GM19372 (cell line): ENCODE measurements at regions not wholly inside any gene's neighbourhood (a gene's known extent, or its start where the extent isn't known, plus 50 kb on each side); places are given as distances from the start of the nearest gene placed in this dataset.

Experiments used
- ATAC-seq: cut with Tn5 transposase; IDR thresholded peaks from one replicate; pipeline ENCODE4 v1.9.1; 2021; ENCODE audit warnings: mild to moderate bottlenecking, low read depth, moderate library complexity; ENCODE audit not compliant: unreplicated experiment

DNA sequence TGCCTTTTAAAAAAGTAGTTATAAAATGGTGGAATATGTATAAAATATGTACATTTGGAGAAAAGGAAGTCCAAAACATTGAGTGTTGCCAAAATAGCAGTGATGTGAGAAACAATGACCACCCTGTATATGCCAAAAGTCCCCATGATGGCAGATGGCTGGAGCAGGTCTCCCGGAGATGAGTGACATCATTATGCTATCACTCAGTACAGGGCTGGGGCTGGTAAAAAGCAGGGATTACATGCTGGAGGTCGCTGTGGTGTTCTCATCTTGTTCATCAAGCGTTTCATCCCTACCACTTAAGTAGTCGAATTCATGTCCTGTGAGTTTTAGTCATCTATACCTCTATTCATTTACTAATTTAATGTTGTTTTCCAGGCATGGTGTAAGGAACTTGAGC is 315.3 kb upstream of the SLC35B3 start:
- no peak for ATAC-seq

DNA sequence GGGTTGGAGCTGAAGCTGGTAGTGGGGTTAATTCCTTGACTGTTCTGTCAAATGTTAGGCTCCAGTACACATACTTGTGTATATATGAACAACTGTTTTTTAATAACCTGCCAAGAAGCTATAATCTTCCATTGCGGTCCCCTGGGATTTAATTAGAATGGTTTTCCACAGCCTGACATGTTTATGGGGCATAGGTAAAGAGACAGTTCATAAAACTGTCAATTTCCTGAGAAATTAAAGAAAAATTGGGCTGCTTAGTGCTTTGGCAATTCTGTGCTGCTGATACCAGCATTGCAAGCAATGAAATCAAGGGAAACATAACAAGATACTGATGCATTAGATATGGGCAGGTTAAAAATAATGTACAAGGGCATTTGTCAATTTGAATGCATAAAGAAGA is 314.1 kb upstream of the SLC35B3 start:
- ATAC-seq, result no peak

DNA sequence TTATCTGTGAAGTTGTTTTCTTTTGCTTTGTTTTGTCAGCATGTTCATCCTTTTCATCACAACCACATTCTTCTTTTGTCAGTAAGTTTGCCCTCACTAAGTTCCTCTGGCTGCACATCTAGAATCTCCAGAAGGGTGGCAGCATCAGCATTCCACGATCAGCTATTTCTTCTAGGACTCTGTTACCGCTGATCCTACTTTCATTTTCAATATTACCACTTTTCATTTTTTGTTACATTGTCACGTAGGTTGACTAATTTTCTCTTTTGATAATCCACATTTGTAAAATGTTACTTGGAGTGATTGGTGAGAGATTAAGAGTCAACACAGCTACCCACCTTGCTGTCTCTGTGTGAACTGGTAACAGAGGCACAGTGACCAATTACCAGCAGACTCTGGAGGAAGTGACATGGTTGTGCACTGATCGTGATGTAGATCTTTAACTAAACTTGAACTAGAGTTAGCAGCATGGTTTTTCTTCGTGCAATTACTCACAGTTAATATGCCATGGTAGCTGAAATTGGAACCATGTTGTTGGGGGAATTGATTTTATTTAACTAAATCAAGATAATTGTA is 307.9 kb upstream of the SLC35B3 start:
- peak; percentile 57 for ATAC-seq

DNA sequence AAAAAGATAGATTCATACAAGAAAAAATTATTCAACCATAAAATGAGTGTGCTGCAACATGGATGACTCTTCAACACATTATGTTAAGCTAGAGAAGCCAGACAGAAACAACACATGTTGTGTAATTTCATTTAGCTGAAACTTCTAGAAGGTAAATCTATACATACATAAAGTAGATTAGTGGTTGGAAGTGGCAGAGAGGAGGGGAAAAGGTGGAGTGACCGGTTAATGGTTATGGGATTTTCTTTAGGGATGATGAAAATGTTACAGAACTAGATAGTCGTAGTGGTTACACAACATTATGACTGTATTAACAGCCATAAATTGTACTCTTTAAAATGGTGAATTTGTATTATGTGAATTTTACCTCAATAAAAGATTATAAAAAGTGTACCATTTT is 304.1 kb upstream of the SLC35B3 start:
- no peak for ATAC-seq

DNA sequence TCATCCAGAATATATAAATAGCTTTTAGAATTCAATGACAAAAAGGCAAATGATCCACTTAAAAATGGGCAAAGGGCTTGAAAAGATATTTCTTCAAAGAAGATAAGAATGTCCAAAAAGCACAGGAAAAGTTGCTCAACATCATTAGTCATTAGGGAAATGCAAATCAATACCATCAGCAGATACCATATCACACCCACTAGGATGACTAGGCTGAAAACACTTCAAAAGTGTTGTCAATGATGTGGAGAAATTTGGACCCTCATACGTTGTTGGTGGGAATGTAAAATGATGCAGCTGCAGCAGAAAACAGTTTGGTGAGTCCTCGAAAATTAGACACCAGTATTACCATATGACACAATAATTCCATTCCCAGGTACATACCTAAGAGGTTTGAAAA is 303.6 kb upstream of the SLC35B3 start:
- no peak for ATAC-seq

DNA sequence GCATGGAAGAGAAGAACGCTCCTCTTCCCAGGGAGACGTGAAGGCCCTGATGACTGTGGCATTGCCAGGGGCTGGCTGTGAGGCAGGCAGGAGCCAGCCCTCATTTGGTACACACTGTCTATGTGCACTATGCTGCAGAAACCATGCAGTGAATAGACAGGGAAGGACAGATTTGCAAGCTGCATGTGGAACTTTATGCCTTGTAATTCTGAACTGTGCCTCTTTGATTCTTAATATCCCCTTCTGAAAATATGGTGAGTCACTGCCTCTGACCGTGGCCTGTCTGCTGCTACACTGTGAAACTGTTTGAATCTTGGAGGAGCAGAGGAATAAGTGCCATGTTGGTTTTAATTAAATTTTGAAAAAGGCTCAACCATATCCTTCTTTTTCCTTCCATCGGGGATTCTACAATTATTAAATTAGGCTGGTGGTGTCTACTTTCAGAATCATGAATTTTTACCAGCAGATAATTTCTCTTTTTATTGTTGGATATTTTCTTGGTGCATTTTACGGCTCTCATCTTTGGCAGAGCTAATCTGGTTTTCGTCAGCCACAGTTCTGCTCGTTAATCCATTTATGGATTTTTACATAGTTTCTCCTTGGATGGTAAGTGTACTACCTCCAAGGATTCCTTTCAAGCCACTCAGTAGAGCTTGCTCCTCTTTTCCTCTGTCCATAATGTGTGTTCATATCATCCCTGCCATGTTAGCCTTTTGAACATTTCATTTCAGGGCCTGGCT is 301.0 kb upstream of the SLC35B3 start:
- ATAC-seq, result no peak

DNA sequence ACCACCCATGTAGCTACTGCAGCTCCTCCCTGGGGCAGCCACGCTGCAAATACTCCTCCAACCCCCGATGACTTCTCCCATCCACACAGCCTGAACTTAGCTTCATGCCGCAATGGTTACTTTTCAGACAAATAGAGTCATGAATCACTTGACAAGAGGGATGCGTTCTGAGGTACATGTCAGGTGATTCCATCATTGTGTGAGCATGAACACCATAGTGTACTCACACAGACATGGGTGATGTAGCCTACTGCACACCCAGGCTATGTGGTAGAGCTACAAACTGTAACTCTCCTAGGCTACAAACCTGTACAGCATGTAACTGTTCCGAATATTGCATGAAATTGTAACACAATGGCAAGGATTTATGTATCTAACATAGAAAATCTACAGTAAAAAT is 298.5 kb upstream of the SLC35B3 start:
- ATAC-seq, result no peak

DNA sequence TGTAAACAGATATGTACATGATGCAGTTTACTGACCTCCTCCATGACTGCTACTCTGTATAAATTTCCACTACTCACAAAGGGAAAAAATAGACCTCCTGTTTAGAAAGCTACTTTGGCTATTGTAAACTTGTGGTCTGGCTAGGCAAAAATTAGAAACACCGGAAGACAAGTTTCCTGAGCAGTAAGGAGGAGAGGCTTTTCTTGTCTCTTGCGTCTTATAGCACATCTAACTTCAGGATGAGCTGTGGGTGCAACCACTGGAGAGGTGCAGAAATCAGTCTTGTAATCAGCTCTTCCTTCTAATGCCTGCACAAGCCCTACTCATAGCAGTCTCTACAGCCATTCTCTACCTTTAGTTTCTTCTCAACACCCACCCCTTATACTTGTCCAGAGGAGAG is 296.5 kb upstream of the SLC35B3 start:
- no peak for ATAC-seq

DNA sequence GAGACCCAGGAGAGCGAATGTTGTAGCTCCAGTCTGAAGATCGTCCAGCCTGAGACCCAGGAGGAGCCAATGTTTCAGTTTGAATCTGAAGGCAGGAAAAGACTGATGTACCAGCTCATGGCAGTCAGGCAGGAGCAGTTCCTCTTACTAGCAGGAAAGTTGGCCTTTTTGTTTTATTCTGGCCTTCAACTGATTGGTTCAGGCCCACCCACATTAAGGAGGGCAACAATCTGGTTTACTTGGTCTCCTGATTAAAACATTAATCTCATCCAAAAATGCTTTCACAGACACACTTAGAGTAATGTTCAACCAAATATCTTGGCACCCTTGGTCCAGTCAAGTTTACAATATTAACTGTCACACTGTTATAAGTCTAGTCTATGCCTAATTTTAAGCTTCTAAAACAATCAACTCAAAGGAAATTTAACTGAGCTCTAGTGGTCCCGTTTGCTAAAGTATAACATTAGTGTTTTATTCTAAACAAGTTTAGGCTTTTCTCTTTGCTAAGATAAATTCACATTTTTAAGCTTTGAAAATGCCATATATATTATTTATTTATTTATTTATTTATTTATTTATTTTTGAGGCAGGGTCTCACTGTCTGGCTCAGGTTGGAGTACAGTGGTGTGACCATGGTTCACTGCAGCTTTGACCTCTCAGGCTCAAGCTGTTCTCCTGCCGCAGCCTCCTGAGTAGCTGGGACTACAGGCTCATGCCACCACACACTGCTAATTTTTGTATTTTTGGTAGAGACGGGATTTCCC is 275.5 kb upstream of the SLC35B3 start:
- ATAC-seq, result no peak

DNA sequence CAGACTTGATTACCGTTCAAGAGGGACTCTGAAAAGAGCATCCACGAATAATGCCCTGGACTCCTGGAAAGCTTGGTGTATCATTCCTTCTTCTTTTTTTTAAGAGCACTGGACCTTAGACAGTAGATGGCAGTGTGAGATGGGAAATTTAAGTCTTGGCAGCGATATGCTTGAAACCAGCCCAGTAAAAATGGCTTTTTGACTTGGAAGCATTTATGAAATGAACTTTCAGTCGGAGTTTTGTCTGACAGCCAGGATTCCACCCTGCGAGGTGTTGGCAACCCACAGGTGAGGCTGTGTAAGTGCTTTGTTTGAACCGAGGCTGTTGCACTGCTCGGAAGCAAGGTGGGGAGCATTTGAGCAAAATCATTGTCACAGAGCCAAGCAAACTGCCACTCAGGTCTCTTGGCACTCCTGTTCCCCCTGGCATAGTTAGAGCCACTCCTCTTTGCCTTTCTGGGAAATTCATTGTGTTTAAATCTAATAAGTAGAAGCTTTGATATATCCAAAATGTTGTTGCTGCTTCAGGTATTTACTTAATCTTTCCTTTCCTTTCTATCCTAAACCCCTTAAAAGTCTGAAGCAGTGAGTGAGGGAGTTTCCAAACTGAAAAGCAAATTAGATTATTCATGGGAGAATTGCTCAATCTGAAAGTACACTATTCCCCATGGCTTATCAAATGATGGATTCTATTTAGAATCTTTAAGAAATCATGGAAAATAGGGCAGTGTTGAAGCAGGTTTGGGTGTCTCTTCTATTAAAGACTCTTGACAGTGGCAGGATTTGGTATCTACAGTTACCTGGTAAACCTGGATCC is 272.8 kb upstream of the SLC35B3 start:
- no peak for ATAC-seq

DNA sequence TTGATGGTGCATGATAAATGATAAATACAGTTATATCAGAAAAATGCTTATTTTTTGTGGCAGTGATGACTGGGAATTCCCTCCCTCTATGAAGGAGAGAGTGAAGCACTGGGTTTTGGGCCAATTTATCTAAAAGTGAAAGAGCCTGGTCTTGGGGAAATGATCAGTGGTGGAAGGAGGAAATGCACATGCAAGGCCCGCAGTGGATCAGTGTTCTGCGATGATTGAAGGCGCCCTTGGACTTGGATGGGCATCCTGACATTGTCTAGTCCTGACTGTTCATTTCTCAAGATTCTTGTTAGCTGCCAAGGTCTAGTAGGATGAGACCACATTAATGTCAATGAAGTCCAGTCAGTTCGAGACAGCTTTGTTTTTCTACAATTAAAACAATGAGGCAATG is 272.0 kb upstream of the SLC35B3 start:
- no peak for ATAC-seq

DNA sequence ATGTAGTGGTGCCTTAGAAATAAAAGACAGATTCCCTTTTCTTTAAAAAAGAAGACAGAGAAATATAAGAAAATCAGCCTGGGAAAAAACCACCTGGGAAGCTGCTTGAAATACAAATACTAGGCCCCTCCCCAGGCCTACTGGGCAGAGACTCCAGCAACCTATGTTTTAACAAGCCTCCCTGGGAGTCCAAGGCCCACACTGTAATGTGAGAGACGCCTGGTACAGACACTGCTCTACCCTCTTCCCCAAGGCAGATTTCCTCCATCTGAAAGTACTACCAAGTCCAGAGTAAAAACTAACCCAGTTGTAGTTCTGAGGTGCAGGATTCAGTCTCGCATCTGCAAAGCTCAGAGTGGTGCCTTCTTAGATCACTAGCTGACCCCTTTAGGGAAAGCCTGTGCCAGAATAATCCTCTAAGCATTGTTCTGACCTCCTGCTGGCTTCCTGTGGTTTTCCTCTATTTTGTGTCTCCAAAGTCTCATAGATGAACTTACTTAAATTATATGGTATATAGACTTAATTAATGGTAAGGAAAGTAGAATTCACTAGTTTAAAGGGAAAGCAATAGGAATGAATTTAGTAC is 270.2 kb upstream of the SLC35B3 start:
- no peak for ATAC-seq

DNA sequence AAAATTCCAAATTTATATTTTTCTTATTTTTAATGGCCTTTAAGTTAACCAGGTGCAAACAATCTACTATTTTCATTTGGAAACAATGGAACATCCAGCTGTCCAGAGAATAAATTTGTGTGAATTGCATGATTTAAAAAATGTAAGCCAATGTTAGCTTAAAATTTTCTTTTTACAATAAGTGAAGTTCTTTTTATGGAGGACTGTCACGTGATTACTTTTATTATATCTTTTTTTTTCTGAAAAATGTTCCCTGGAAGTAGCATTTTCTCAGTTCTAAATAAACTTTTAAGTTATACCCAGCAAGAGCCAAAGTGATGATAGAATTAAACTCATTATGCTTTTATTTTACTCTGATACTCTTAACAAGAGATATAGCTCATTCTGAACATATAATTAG is 267.7 kb upstream of the SLC35B3 start:
- no peak for ATAC-seq

DNA sequence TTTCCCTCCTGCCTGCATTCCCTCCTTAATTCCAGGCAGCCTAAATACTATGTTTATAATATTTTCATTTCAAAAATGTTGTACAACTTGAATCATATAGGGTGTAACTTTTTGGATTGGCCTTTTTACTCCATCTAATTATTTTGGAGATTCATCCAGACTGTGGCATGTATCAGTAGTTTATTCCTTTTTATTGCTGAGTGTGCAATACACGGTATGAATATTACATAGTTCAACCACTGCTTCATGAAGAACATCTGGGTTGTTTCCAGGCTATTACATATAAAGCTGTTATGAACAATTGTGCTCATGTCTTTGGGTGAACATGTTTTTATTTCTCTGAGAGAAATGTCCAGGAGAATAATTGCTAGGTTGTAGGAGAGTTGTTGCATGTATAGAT is 253.5 kb upstream of the SLC35B3 start:
- ATAC-seq, result no peak

DNA sequence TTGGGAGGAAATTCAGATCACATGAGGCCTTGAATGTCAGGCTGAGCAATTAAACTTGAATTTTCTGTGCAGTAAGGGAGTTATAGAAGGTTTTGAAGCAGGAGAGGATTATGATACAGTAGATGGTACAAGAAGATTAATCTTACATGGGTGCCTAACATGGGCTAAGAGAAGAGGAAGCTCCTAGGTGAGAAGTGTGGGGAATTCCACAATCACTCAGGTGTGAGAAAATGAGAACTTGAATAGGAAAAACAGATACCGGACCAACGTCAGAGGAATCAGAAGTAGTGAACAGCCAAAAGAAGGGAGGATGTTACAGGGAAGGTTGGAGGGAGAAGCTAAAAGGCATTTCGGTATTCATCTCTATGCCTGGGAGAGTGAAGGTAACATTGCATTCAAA is 250.7 kb upstream of the SLC35B3 start:
- no peak for ATAC-seq

DNA sequence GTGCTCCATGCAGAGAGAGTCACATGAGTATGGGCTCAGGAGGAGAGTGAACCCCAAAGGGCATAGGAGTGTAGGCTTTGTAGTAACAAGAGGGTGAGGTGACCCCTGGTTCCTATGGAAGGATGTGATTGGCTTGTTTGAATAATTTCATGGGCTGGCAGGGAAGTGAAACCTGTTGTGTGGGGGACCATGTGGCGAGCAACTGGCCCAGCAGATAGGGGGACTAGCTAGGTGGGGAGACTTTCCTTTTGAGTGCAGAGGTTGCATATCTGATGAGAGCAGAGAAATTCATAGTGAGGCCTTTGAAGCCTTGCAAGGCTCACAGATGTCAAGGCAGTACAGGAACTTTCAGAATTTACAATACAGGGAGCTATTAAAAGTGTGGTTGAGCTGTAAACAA is 247.9 kb upstream of the SLC35B3 start:
- no peak for ATAC-seq

DNA sequence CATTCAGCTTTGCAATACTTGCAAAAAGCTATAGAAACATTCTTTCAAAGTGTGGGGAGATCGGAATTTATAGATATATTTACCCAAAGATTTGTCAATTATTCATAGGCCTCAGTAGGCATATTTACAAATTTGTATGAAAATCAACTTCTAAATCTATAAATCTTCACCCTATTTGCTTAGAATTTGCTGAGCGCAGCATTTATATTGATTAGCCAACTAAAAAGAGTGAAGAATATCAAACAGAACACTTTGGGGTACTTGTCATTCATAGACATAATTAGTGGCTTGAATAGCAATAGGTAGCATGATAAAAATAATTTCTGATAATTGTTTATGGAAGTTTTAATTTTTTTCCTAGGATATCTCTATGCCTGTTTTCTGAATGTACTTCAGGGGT is 244.5 kb upstream of the SLC35B3 start:
- ATAC-seq, result no peak

DNA sequence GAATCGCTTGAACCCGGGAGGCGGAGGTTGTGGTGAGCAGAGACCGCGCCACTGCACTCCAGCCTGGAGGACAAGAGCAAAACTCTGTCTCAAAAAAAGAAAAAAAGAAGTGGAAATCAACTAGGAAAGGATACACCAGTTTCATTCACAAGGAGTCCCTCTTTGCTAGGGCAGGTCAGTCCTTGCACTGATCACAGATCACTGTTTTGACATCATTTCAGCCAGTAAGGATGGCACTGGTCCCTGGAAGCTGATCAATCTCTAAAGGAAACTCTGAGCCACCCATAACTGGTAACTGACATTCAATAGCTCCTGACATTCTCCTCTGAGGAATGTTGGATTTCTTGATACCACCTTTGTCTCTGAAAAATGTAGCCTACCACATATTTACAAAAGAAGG is 243.1 kb upstream of the SLC35B3 start:
- ATAC-seq, result no peak

DNA sequence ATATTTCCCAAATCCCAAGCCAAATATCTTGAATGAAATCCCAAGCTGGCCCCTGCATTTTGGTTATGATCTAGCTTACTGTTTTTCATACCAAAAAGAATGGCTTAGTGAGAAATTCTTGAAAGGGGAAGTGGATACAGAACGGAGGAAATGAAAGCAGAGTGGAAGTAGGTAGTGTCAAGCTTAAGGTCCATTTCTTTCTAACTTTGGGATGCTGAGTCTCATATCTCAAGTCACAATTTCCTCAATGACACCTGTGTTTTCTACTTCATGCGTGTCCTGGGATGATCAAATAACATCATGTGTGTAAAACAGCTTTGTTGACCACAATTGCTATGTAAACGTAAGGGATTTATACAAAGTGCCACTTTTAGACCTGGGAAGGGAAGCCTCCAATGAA is 238.8 kb upstream of the SLC35B3 start:
- ATAC-seq, result no peak

DNA sequence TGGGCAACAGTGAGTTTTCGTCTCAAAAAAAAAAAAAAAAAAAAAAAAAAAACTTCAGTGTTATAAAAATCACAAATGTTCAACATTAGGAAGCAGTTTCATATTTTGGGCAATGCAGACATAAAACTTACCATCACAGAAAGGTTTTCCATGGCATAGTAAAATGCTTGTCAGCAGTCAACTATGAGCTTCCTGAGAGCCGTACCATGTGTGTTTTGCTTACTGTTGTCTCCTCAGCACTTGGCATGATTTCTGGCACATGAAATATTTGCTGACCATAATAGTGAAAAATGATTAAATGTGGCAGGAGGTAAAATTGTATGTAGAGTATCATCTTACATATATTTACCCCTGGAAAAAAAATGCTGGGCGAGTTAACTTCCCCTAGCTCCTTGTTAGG is 237.5 kb upstream of the SLC35B3 start:
- ATAC-seq, result no peak

DNA sequence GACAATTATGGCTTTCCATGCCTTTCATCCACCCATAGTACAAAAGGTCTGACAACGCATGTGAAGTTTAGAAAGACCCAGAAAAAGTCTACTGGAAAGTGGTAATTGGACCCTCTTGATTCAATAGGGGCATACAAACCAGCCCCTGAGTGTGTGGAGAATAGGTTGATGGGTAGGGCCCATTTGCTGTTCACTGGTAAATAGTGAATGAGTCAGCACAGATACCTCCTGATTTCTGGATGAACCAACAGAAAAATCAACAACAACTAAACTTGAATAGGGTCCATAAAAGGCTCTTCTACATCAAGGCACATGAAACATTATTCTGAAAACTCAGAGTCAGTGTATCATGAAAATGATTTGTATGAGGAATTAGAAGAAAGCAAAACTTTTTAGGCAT is 235.4 kb upstream of the SLC35B3 start:
- ATAC-seq, result no peak
